ENCODE measurements at regions not wholly inside any gene's neighbourhood (a gene's known extent, or its start where the extent isn't known, plus 50 kb on each side); places are given as distances from the start of the nearest gene placed in this dataset.

DNA sequence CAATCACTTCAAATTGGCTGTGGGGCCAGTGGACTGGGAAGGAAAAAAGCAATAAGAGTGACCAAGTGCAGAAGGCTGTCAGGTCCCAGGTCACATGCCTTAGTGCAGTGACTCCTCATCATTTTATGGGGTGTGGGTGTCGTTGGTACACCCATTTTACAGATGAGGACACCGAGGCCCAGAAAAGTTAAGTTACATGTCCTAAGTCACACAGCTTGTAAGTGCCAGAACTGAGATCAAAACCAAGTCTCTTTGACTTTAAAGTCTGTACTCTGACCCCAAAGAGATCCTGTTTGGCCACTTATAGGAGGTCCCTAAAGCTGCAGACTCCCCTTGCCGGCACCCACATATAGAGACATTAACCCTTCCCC, 63.0 kb upstream of the POLG start:
- no peak overlapping the region for H3K27ac ChIP-seq (ENCODE audit: low read length)
- peaks cover 0 to 17% of the 10 kb centered on the region in 2 donors for H3K4me1 ChIP-seq (ENCODE audit: control insufficient read depth in 1 of 2, insufficient read depth in 2 of 2, low read length in 2 of 2)
- no peak overlapping the region for H3K4me3 ChIP-seq (ENCODE audit: low read depth in 1 of 2, low read length in 2 of 2)
- H3K9me3 ChIP-seq (ENCODE audit: control insufficient read depth in 1 of 2, low read length in 2 of 2) = no peaks in the 10 kb centered on the region
- H3K27me3 ChIP-seq (ENCODE audit: low read depth, low read length) = peaks cover 43% of the 10 kb centered on the region
- no peaks in the 10 kb centered on the region for H3K36me3 ChIP-seq (ENCODE audit: control insufficient read depth in 1 of 2, insufficient read depth in 2 of 2, low read length in 2 of 2)

GRCh38 chr15:89396723-89397652, 62.4 kb upstream of the POLG start:
- H3K4me1 ChIP-seq (ENCODE audit: control insufficient read depth in 1 of 2, insufficient read depth in 2 of 2, low read length in 2 of 2) = peaks cover 0 to 17% of the 10 kb centered on the region in 2 donors
- peaks cover 43% of the 10 kb centered on the region for H3K27me3 ChIP-seq (ENCODE audit: low read depth, low read length)
- H3K27ac ChIP-seq (ENCODE audit: low read length) = no peak overlapping the region

GRCh38 chr15:89395996-89396395, 61.4 kb upstream of the POLG start:
- H3K4me3 ChIP-seq (ENCODE audit: low read depth in 1 of 2, low read length in 2 of 2) = no peak overlapping the region
- peaks cover 0 to 17% of the 10 kb centered on the region in 2 donors for H3K4me1 ChIP-seq (ENCODE audit: control insufficient read depth in 1 of 2, insufficient read depth in 2 of 2, low read length in 2 of 2)
- peaks cover 40% of the 10 kb centered on the region for H3K27me3 ChIP-seq (ENCODE audit: low read depth, low read length)
- H3K27ac ChIP-seq (ENCODE audit: low read length) = no peak overlapping the region
- no peaks in the 10 kb centered on the region for H3K36me3 ChIP-seq (ENCODE audit: control insufficient read depth in 1 of 2, insufficient read depth in 2 of 2, low read length in 2 of 2)
- H3K9me3 ChIP-seq (ENCODE audit: control insufficient read depth in 1 of 2, low read length in 2 of 2) = no peaks in the 10 kb centered on the region

More at GRCh38 chr15:89396723-89397652, 62.4 kb upstream of the POLG start:
- Histone ChIP-seq H3K9me3 (ENCODE audit: control insufficient read depth in 1 of 2, low read length in 2 of 2) (no peaks in the 10 kb centered on the region), H3K36me3 (ENCODE audit: control insufficient read depth in 1 of 2, insufficient read depth in 2 of 2, low read length in 2 of 2) (no peaks in the 10 kb centered on the region), H3K4me3 (ENCODE audit: low read depth in 1 of 2, low read length in 2 of 2) (no peak overlapping the region)

DNA sequence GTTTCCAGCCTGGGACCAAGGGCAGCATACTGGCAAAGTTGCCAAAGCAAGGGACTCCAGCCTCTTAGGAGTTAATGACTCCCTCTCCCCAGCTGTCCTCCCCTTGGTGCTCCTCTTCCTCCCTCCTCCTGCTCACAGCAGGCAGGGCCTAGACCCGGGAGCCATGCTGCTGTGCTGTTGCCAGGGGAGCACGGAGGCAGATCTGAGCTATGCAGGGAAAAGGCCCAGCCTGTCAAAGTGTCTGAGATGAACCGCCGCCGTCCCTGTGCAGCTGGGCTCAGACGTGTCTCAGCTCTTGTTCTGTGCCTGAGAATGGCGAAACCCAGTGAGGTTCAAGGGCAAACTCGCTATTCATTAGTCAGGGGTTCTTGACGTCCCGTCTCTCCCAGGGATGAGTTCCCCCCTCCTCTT, 60.8 kb upstream of the POLG start:
- H3K27ac ChIP-seq (ENCODE audit: low read length) = no peak overlapping the region
- H3K36me3 ChIP-seq (ENCODE audit: control insufficient read depth in 1 of 2, insufficient read depth in 2 of 2, low read length in 2 of 2) = no peaks in the 10 kb centered on the region
- H3K27me3 ChIP-seq (ENCODE audit: low read depth, low read length) = peaks cover 35% of the 10 kb centered on the region
- no peak overlapping the region for H3K4me3 ChIP-seq (ENCODE audit: low read depth in 1 of 2, low read length in 2 of 2)
- peaks cover 0 to 16% of the 10 kb centered on the region in 2 donors for H3K4me1 ChIP-seq (ENCODE audit: control insufficient read depth in 1 of 2, insufficient read depth in 2 of 2, low read length in 2 of 2)
- H3K9me3 ChIP-seq (ENCODE audit: control insufficient read depth in 1 of 2, low read length in 2 of 2) = no peaks in the 10 kb centered on the region

DNA sequence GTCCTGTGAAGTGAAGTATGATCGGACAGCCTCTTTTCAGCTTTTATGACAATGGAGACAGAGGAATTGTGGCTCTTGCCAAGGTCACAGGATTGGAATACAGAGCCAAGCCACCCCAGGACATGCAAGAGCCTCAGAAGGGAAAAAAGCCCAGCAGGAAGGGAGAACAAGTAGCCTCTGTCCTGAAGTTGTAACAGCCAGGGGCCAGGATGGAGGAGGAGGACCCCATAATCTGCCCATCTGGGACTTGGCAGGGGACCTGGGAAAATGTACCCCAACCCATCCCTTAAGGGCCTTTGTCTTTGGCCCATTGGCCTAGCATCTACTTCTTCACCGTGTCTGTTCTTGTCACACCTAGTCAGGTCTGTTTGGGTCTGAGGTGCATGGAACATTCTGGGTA, 60.4 kb upstream of the POLG start:
- Histone ChIP-seq H3K36me3 (ENCODE audit: control insufficient read depth in 1 of 2, insufficient read depth in 2 of 2, low read length in 2 of 2) (no peaks in the 10 kb centered on the region), H3K4me1 (ENCODE audit: control insufficient read depth in 1 of 2, insufficient read depth in 2 of 2, low read length in 2 of 2) (peaks cover 0 to 11% of the 10 kb centered on the region in 2 donors), H3K27ac (ENCODE audit: low read length) (no peak overlapping the region), H3K27me3 (ENCODE audit: low read depth, low read length) (peaks cover 32% of the 10 kb centered on the region), H3K4me3 (ENCODE audit: low read depth in 1 of 2, low read length in 2 of 2) (no peak overlapping the region), H3K9me3 (ENCODE audit: control insufficient read depth in 1 of 2, low read length in 2 of 2) (no peaks in the 10 kb centered on the region)

DNA sequence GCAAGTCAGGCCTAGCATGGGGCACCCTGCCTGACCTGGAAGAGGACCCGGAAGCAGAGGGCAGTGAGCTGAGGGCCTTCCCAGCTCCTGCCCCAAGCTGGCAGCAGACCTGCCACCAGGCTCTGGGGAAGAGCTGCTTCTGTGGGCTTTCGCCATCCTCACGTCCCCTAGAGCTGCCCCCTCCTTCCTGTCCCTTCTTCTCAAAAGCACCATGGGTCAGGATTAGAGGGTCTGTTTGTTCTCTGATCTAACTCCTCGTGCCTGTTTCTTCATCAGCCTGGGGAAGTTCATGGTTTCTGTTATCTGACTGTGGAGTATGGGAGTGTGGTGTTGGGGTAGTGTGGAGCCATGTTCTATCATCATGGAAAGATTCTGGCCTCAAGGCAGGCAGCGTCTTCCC, 58.4 kb upstream of the POLG start:
- H3K27ac ChIP-seq (ENCODE audit: low read length) = no peak overlapping the region
- peaks cover 14% of the 10 kb centered on the region for H3K27me3 ChIP-seq (ENCODE audit: low read depth, low read length)
- no peak overlapping the region for H3K4me3 ChIP-seq (ENCODE audit: low read depth in 1 of 2, low read length in 2 of 2)
- H3K36me3 ChIP-seq (ENCODE audit: control insufficient read depth in 1 of 2, insufficient read depth in 2 of 2, low read length in 2 of 2) = no peaks in the 10 kb centered on the region
- H3K9me3 ChIP-seq (ENCODE audit: control insufficient read depth in 1 of 2, low read length in 2 of 2) = no peaks in the 10 kb centered on the region
- H3K4me1 ChIP-seq (ENCODE audit: control insufficient read depth in 1 of 2, insufficient read depth in 2 of 2, low read length in 2 of 2) = no peaks in the 10 kb centered on the region

- Histone ChIP-seq H3K9me3 (ENCODE audit: control insufficient read depth in 1 of 2, low read length in 2 of 2) (no peaks in the 10 kb centered on the region), H3K27ac (ENCODE audit: low read length) (no peak overlapping the region), H3K27me3 (ENCODE audit: low read depth, low read length) (peaks cover 2% of the 10 kb centered on the region), H3K4me1 (ENCODE audit: control insufficient read depth in 1 of 2, insufficient read depth in 2 of 2, low read length in 2 of 2) (no peaks in the 10 kb centered on the region), H3K4me3 (ENCODE audit: low read depth in 1 of 2, low read length in 2 of 2) (no peak overlapping the region), H3K36me3 (ENCODE audit: control insufficient read depth in 1 of 2, insufficient read depth in 2 of 2, low read length in 2 of 2) (no peaks in the 10 kb centered on the region)
Observed at GRCh38 chr15:89391685-89392257, 57.1 kb upstream of the POLG start.

DNA sequence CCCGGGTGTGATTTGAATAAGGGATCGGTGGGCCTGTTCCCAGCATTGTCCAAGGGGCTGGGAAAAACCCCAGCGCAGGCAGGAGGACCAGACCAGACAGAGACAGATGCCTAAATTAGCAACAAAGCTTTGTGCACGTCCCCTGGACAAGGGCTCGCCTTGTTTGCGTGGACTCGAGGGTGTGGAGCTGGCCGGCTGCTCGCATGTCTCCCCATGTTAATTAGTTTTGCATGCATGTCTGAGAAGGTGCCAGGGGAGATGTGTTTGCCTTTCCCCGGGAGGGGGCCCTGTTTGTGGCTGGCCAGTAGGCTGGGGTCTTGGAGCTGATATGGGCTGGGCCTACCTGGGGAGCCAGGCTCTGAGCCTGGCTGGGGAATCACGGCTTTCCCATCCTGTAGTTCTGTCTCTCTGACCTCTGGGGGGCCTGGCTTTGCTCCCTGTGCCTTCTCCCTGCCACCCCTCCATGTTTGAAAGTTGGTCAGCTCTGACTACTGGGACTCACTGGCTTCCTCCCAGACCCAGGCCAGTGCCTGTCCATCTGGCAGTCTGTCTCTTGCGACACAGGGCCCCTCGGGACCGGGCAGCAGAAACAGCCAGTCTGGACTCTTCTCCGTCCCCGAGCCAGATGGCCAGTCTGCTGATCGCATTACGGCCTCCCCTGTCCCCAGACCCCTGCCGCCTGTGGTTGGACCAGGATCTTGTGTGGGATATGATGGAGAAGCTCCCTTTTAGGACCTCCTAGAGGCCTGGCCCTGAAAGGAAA, 55.4 kb upstream of the POLG start:
- no peaks in the 10 kb centered on the region for H3K36me3 ChIP-seq (ENCODE audit: control insufficient read depth in 1 of 2, insufficient read depth in 2 of 2, low read length in 2 of 2)
- no peak overlapping the region for H3K27ac ChIP-seq (ENCODE audit: low read length)
- H3K27me3 ChIP-seq (ENCODE audit: low read depth, low read length) = no peaks in the 10 kb centered on the region
- H3K4me1 ChIP-seq (ENCODE audit: control insufficient read depth in 1 of 2, insufficient read depth in 2 of 2, low read length in 2 of 2) = no peaks in the 10 kb centered on the region
- H3K9me3 ChIP-seq (ENCODE audit: control insufficient read depth in 1 of 2, low read length in 2 of 2) = no peaks in the 10 kb centered on the region
- no peak overlapping the region for H3K4me3 ChIP-seq (ENCODE audit: low read depth in 1 of 2, low read length in 2 of 2)

- Histone ChIP-seq H3K36me3 (ENCODE audit: control insufficient read depth in 1 of 2, insufficient read depth in 2 of 2, low read length in 2 of 2) (no peaks in the 10 kb centered on the region), H3K4me1 (ENCODE audit: control insufficient read depth in 1 of 2, insufficient read depth in 2 of 2, low read length in 2 of 2) (peaks cover 0 to 13% of the 10 kb centered on the region in 2 donors), H3K9me3 (ENCODE audit: control insufficient read depth in 1 of 2, low read length in 2 of 2) (no peaks in the 10 kb centered on the region), H3K4me3 (ENCODE audit: low read depth in 1 of 2, low read length in 2 of 2) (no peak overlapping the region), H3K27me3 (ENCODE audit: low read depth, low read length) (no peaks in the 10 kb centered on the region), H3K27ac (ENCODE audit: low read length) (no peak overlapping the region)
Observed at GRCh38 chr15:89387140-89387903, 52.7 kb upstream of the POLG start.

- Histone ChIP-seq H3K27me3 (ENCODE audit: low read depth, low read length) (peaks cover 3% of the 10 kb centered on the region), H3K27ac (ENCODE audit: low read length) (no peak overlapping the region), H3K4me3 (ENCODE audit: low read depth in 1 of 2, low read length in 2 of 2) (no peak overlapping the region), H3K9me3 (ENCODE audit: control insufficient read depth in 1 of 2, low read length in 2 of 2) (no peaks in the 10 kb centered on the region), H3K4me1 (ENCODE audit: control insufficient read depth in 1 of 2, insufficient read depth in 2 of 2, low read length in 2 of 2) (peaks cover 0 to 13% of the 10 kb centered on the region in 2 donors), H3K36me3 (ENCODE audit: control insufficient read depth in 1 of 2, insufficient read depth in 2 of 2, low read length in 2 of 2) (no peaks in the 10 kb centered on the region)
Observed at GRCh38 chr15:89385596-89386331, 51.1 kb upstream of the POLG start.

Data from muscle layer of duodenum (tissue), 2 donors.